H9 (cell line): ENCODE measurements at regions not wholly inside any gene's neighbourhood (a gene's known extent, or its start where the extent isn't known, plus 50 kb on each side); places are given as distances from the start of the nearest gene placed in this dataset.

Experiments used
- DNase-seq: peaks from one replicate; pipeline ENCODE4 v3.0.0-alpha.2; 2017
- H2AFZ ChIP-seq: one replicate; pipeline ENCODE4 v1.6.1; 2013; ENCODE audit warnings: mild to moderate bottlenecking, low read length, control low read depth, moderate library complexity
- H2AK5ac ChIP-seq: 2 replicates; pipeline ENCODE4 v1.6.1; 2013; ENCODE audit warnings: low read length, control low read depth, mixed read lengths; ENCODE audit not compliant: insufficient read length
- H2BK120ac ChIP-seq: one replicate; pipeline ENCODE4 v1.6.1; 2013; ENCODE audit warnings: low read depth, mild to moderate bottlenecking, low read length, control low read depth, inconsistent platforms; ENCODE audit not compliant: poor library complexity, severe bottlenecking
- H2BK12ac ChIP-seq: 2 replicates; pipeline ENCODE4 v1.6.1; 2013; ENCODE audit warnings: low read length, control low read depth, mixed read lengths, low read depth; ENCODE audit not compliant: insufficient read length
- H2BK15ac ChIP-seq: 2 replicates; pipeline ENCODE4 v1.6.1; 2013; ENCODE audit warnings: low read depth, low read length, control low read depth
- H2BK20ac ChIP-seq: one replicate; pipeline ENCODE4 v1.6.1; 2013; ENCODE audit warnings: low read depth, mild to moderate bottlenecking, low read length, control low read depth, inconsistent platforms; ENCODE audit not compliant: poor library complexity, severe bottlenecking
- H2BK5ac ChIP-seq: 2 replicates; pipeline ENCODE4 v1.6.1; 2013; ENCODE audit warnings: low read length, control low read depth, mixed read lengths; ENCODE audit not compliant: insufficient read length
- H3K14ac ChIP-seq: 2 replicates; pipeline ENCODE4 v1.6.1; 2013; ENCODE audit warnings: low read length, control low read depth; ENCODE audit not compliant: insufficient read depth
- H3K18ac ChIP-seq: 2 replicates; pipeline ENCODE4 v1.6.1; 2013; ENCODE audit warnings: low read depth, mild to moderate bottlenecking, mixed read lengths, low read length, control low read depth; ENCODE audit not compliant: insufficient read length
- H3K23ac ChIP-seq: 2 replicates; pipeline ENCODE4 v1.6.1; 2013; ENCODE audit warnings: low read length, control low read depth, mixed read lengths, low read depth; ENCODE audit not compliant: insufficient read length
- H3K23me2 ChIP-seq: 2 replicates; pipeline ENCODE4 v1.6.1; 2013; ENCODE audit warnings: low read depth, mild to moderate bottlenecking, mixed read lengths, low read length, control low read depth; ENCODE audit not compliant: insufficient read length, poor library complexity, severe bottlenecking
- H3K27ac ChIP-seq: 2 replicates; pipeline ENCODE4 v1.5.1; 2013; ENCODE audit warnings: low read length, control low read depth, mixed read lengths, low read depth; ENCODE audit not compliant: insufficient read length
- H3K27me3 ChIP-seq: 2 replicates; pipeline ENCODE4 v1.6.1; 2013; ENCODE audit warnings: low read length, control low read depth, inconsistent platforms; ENCODE audit not compliant: insufficient read depth
- H3K4ac ChIP-seq: 2 replicates; pipeline ENCODE4 v1.6.1; 2013; ENCODE audit warnings: low read depth, mild to moderate bottlenecking, control low read depth, inconsistent platforms, low read length, moderate library complexity
- H3K4me1 ChIP-seq: 2 replicates; pipeline ENCODE4 v1.6.1; 2013; ENCODE audit warnings: low read length, control low read depth, inconsistent platforms; ENCODE audit not compliant: insufficient read depth
- H3K4me2 ChIP-seq: 2 replicates; pipeline ENCODE4 v1.6.1; 2013; ENCODE audit warnings: low read length, control low read depth, mixed read lengths; ENCODE audit not compliant: insufficient read length, insufficient read depth
- H3K56ac ChIP-seq: 2 replicates; pipeline ENCODE4 v1.6.1; 2013; ENCODE audit warnings: low read depth, mild to moderate bottlenecking, mixed read lengths, low read length, control low read depth; ENCODE audit not compliant: insufficient read length
- H3K79me1 ChIP-seq: 2 replicates; pipeline ENCODE4 v1.6.1; 2013; ENCODE audit warnings: low read depth, mild to moderate bottlenecking, moderate library complexity, low read length, control low read depth, inconsistent platforms; ENCODE audit not compliant: insufficient read depth, poor library complexity, severe bottlenecking
- H3K79me2 ChIP-seq: 2 replicates; pipeline ENCODE4 v1.6.1; 2013; ENCODE audit warnings: low read length, control low read depth, inconsistent platforms; ENCODE audit not compliant: insufficient read depth
- H3K9ac ChIP-seq: 2 replicates; pipeline ENCODE4 v1.6.1; 2013; ENCODE audit warnings: low read length, control low read depth, mixed read lengths; ENCODE audit not compliant: insufficient read length; ENCODE audit errors: extremely low read depth
- H3K9me3 ChIP-seq: one replicate; pipeline ENCODE4 v1.6.1; 2013; ENCODE audit warnings: low read depth, low read length, inconsistent platforms; ENCODE audit not compliant: control insufficient read depth
- H3T11ph ChIP-seq: one replicate; pipeline ENCODE4 v1.6.1; 2013; ENCODE audit warnings: mild to moderate bottlenecking, low read length, control low read depth, inconsistent platforms
- H4K20me1 ChIP-seq: one replicate; pipeline ENCODE4 v1.6.1; 2013; ENCODE audit not compliant: control insufficient read depth, insufficient read length, insufficient read depth
- H4K5ac ChIP-seq: 2 replicates; pipeline ENCODE4 v1.6.1; 2013; ENCODE audit warnings: low read depth, mild to moderate bottlenecking, mixed read lengths, low read length, control low read depth; ENCODE audit not compliant: insufficient read length
- H4K8ac ChIP-seq: replicated peaks from 2 replicates; pipeline ENCODE4 v1.6.1; 2013; ENCODE audit warnings: low read length, control low read depth, mixed read lengths, low read depth; ENCODE audit not compliant: insufficient read length
- H4K91ac ChIP-seq: 2 replicates; pipeline ENCODE4 v1.6.1; 2013; ENCODE audit warnings: low read depth, mild to moderate bottlenecking, moderate library complexity, mixed read lengths, low read length, control low read depth; ENCODE audit not compliant: insufficient read length
- H3K27ac Mint-ChIP-seq, 3 experiments: 2 replicates in 2 of 3; 3 replicates in 1 of 3; pipeline ENCODE4 v1.8.0; 2020 to 2021; ENCODE audit warnings: mixed read lengths in 3 of 3, mild to moderate bottlenecking in 1 of 3, moderate library complexity in 1 of 3
- H3K27me3 Mint-ChIP-seq: 2 replicates; pipeline ENCODE4 v1.8.0; 2021; ENCODE audit warnings: low read depth, mild to moderate bottlenecking, moderate library complexity, mixed read lengths
- H3K36me3 Mint-ChIP-seq, 3 experiments: 2 replicates in 2 of 3; 3 replicates in 1 of 3; pipeline ENCODE4 v1.8.0; 2020 to 2021; ENCODE audit warnings: low read depth in 3 of 3, mixed read lengths in 3 of 3; ENCODE audit not compliant: insufficient read depth in 1 of 3
- H3K4me1 Mint-ChIP-seq, 2 experiments: 2 replicates each; pipeline ENCODE4 v1.8.0; 2020; ENCODE audit warnings: mixed read lengths in 2 of 2
- H3K4me3 Mint-ChIP-seq, 2 experiments: 2 replicates in 1 of 2; 3 replicates in 1 of 2; pipeline ENCODE4 v1.8.0; 2020 to 2021; ENCODE audit warnings: mild to moderate bottlenecking in 2 of 2, mixed read lengths in 2 of 2, moderate library complexity in 1 of 2
- H3K9me3 Mint-ChIP-seq, 2 experiments: 2 replicates in 1 of 2; 3 replicates in 1 of 2; pipeline ENCODE4 v1.8.0; 2020; ENCODE audit warnings: mild to moderate bottlenecking in 2 of 2, mixed read lengths in 2 of 2, moderate library complexity in 1 of 2
- CTCF ChIP-seq: fragments of 200-600 bp; sonication (generic); conservative IDR thresholded peaks from 3 replicates; pipeline ENCODE4 v1.8.0; 2021; ENCODE audit warnings: antibody characterized with exemption, mild to moderate bottlenecking
- WGBS: extraction: QIAGEN DNeasy Blood & Tissue Kit; methylation state at CpG from one replicate; pipeline ENCODE4 v1.1.7; 2013; ENCODE audit warnings: missing lambda C conversion rate, low lambda C conversion rate, mixed read lengths; ENCODE audit not compliant: insufficient read length; ENCODE audit errors: extremely low coverage; 5-methylcytosine and 5-hydroxymethylcytosine counted together

GRCh38 chr7:52500841-52501240, 534.6 kb upstream of the POM121L12 start:
- no peak overlapping the region for H2BK20ac ChIP-seq
- H2AFZ ChIP-seq: no peak overlapping the region
- H2AK5ac ChIP-seq: no peak overlapping the region
- H3K27ac Mint-ChIP-seq: no peak overlapping the region; a peak in 1 of 7 replicates
- no peak for TF ChIP-seq CTCF
- no peaks in the 10 kb centered on the region for H3K4me1 ChIP-seq
- no peak overlapping the region for H2BK5ac ChIP-seq
- no peak overlapping the region for H3K14ac ChIP-seq
- H3K27me3 ChIP-seq: no peaks in the 10 kb centered on the region
- H3K79me2 ChIP-seq: no peaks in the 10 kb centered on the region
- peaks cover 6 to 8% of the 10 kb centered on the region in 2 experiments for H3K4me1 Mint-ChIP-seq
- no CpG with 5 or more reads among the region's 3 CpGs for WGBS
- H3K9me3 Mint-ChIP-seq: no peaks in the 10 kb centered on the region
- H3T11ph ChIP-seq: no peak overlapping the region
- no peak overlapping the region for H3K4ac ChIP-seq
- no peaks in the 10 kb centered on the region for H3K27me3 Mint-ChIP-seq
- no peaks in the 10 kb centered on the region for H3K36me3 Mint-ChIP-seq
- H3K18ac ChIP-seq: no peak overlapping the region
- H3K9ac ChIP-seq: no peak overlapping the region
- no peaks in the 10 kb centered on the region for H4K20me1 ChIP-seq
- H2BK12ac ChIP-seq: no peak overlapping the region
- H4K8ac ChIP-seq: no peak overlapping the region
- H4K91ac ChIP-seq: no peak overlapping the region
- H3K23me2 ChIP-seq: no peaks in the 10 kb centered on the region
- H3K9me3 ChIP-seq: no peaks in the 10 kb centered on the region
- no peak overlapping the region for H3K4me2 ChIP-seq
- H4K5ac ChIP-seq: no peak overlapping the region
- H2BK120ac ChIP-seq: no peak overlapping the region
- no peak for DNase-seq
- H3K27ac ChIP-seq: no peak overlapping the region
- no peak overlapping the region for H3K4me3 Mint-ChIP-seq
- H2BK15ac ChIP-seq: no peak overlapping the region
- no peak overlapping the region for H3K56ac ChIP-seq
- H3K23ac ChIP-seq: no peak overlapping the region
- no peaks in the 10 kb centered on the region for H3K79me1 ChIP-seq
